DOHH2 (cell line): ENCODE measurements at regions not wholly inside any gene's neighbourhood (a gene's known extent, or its start where the extent isn't known, plus 50 kb on each side); places are given as distances from the start of the nearest gene placed in this dataset.

Source experiments
- H3F3A ChIP-seq: fragments of 200-600 bp; sonication (generic), shearing (Covaris generic); 2 replicates; pipeline ENCODE4 v1.6.0; 2016; ENCODE audit warnings: antibody characterized with exemption, mild to moderate bottlenecking; ENCODE audit not compliant: control insufficient read depth, insufficient read depth
- H3K27ac ChIP-seq: fragments of 200-600 bp; sonication (generic); 2 replicates; pipeline ENCODE4 v1.5.1; 2014; ENCODE audit warnings: low read depth, mild to moderate bottlenecking, low read length, moderate library complexity
- H3K27me3 ChIP-seq: fragments of 200-600 bp; sonication (generic); 2 replicates; pipeline ENCODE4 v1.6.1; 2014; ENCODE audit warnings: mild to moderate bottlenecking, low read length, mixed read lengths; ENCODE audit not compliant: control insufficient read depth
- H3K36me3 ChIP-seq: fragments of 200-600 bp; sonication (generic); 2 replicates; pipeline ENCODE4 v1.6.1; 2014; ENCODE audit warnings: mild to moderate bottlenecking, low read length, moderate library complexity, mixed read lengths; ENCODE audit not compliant: control insufficient read depth
- H3K4me1 ChIP-seq: fragments of 200-600 bp; sonication (generic); 2 replicates; pipeline ENCODE4 v1.6.1; 2014; ENCODE audit warnings: mild to moderate bottlenecking, low read length, mixed read lengths; ENCODE audit not compliant: control insufficient read depth
- H3K4me2 ChIP-seq: fragments of 200-600 bp; sonication (generic); 2 replicates; pipeline ENCODE4 v1.6.0; 2014; ENCODE audit warnings: mild to moderate bottlenecking, low read length, moderate library complexity
- H3K4me3 ChIP-seq: fragments of 200-600 bp; sonication (generic); 2 replicates; pipeline ENCODE4 v1.5.1; 2014; ENCODE audit warnings: mild to moderate bottlenecking, low read length, mixed read lengths
- H3K79me2 ChIP-seq: fragments of 200-600 bp; sonication (generic); 2 replicates; pipeline ENCODE4 v1.6.1; 2014; ENCODE audit warnings: mild to moderate bottlenecking, low read length, mixed read lengths; ENCODE audit not compliant: control insufficient read depth
- H3K9me2 ChIP-seq: fragments of 200-600 bp; sonication (generic); replicated peaks from 2 replicates; pipeline ENCODE4 v1.6.1; 2014; ENCODE audit warnings: mild to moderate bottlenecking, low read length, mixed read lengths; ENCODE audit not compliant: control insufficient read depth
- H3K9me3 ChIP-seq: fragments of 200-600 bp; sonication (generic); 2 replicates; pipeline ENCODE4 v1.6.1; 2014; ENCODE audit warnings: antibody characterized with exemption, low read length, mixed read lengths; ENCODE audit not compliant: control insufficient read depth, insufficient read depth
- H4K20me1 ChIP-seq: fragments of 200-600 bp; sonication (generic); 2 replicates; pipeline ENCODE4 v1.6.0; 2014; ENCODE audit warnings: low read depth, mild to moderate bottlenecking, antibody characterized with exemption, low read length, moderate library complexity; ENCODE audit not compliant: control insufficient read depth, insufficient read depth
- CTCF ChIP-seq: fragments of 200-600 bp; sonication (generic); IDR thresholded peaks from one replicate; pipeline ENCODE4 v1.5.1; 2014; ENCODE audit warnings: antibody characterized with exemption, mild to moderate bottlenecking, low read depth, low read length; ENCODE audit not compliant: poor library complexity, severe bottlenecking
- EZH2phosphoT487 ChIP-seq: fragments of 200-600 bp; sonication (generic); IDR thresholded peaks from 2 replicates; pipeline ENCODE4 v1.6.1; 2017; ENCODE audit warnings: borderline replicate concordance, mild to moderate bottlenecking, antibody characterized with exemption, low read length, moderate library complexity, mixed read lengths

DNA sequence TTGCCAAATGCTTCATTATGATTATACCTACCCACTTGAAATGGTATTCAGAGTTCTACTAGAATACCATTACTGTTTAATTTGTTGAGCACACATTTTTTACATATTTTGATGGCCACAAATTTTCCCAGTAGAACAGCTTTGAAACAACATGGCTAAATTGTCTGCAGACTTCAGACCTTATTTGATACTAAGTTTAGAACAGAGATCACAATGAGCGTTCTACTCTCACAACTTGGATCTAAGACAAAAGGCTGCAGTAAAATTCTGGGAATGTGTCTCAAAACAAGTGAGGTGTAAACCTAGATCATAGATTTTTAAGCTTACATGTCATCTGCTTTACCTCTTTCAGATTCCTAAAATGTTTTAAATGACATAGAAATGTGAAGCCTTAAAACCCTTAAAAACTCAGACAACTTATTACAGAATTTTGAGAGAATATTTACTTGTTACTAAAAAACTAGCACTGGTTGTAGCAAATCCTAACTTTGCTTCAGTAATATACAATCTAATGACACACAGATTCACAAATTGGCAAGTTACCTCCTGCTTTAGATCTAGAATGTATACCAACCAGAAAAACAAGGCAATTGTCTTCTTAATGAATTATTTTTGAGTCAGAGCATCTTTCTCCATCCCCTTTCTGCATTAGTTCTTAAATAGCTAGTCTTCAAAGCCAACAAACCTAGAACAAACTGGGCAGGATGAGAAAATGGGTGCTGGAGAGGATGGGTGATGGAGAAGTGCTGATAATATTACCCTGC, 243.3 kb downstream of the SLC7A11 start:
- H3F3A ChIP-seq: no peaks in the 10 kb centered on the region
- no peaks in the 10 kb centered on the region for H4K20me1 ChIP-seq
- H3K9me3 ChIP-seq: no peaks in the 10 kb centered on the region
- no peaks in the 10 kb centered on the region for H3K4me1 ChIP-seq
- no peak overlapping the region for H3K4me3 ChIP-seq
- no peaks in the 10 kb centered on the region for H3K36me3 ChIP-seq
- H3K27ac ChIP-seq: no peak overlapping the region
- no peaks in the 10 kb centered on the region for H3K79me2 ChIP-seq
- no peaks in the 10 kb centered on the region; the same call in 1 of the 2 replicates for H3K27me3 ChIP-seq
- H3K4me2 ChIP-seq: no peak overlapping the region
- TF ChIP-seq EZH2phosphoT487 (no peak), CTCF (no peak)
- H3K9me2 ChIP-seq: no peaks in the 10 kb centered on the region

DNA sequence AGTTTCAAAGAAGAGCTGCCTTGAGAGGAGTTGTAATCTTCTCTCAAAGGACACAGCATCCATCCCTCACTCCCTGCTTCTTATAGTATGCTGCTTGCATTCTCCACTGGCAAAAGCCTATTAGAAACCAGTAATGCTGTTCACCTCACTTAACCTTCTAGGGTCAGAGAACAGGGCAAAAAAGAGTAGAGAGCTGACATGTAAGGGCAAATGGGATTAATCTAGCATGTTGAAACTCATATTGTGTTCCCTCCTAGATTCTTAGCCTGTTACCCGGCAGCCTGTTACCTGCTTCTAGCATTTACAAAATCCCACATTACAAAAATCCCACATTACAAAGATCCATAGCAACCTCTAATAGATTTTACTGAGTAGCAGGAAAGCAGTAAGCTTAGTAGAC, 244.7 kb downstream of the SLC7A11 start:
- Histone ChIP-seq H3K36me3 (no peaks in the 10 kb centered on the region), H3F3A (no peaks in the 10 kb centered on the region), H3K4me3 (no peak overlapping the region), H3K9me2 (no peaks in the 10 kb centered on the region), H3K27ac (no peak overlapping the region), H3K27me3 (no peaks in the 10 kb centered on the region; the same call in 1 of the 2 replicates), H4K20me1 (no peaks in the 10 kb centered on the region), H3K4me1 (no peaks in the 10 kb centered on the region), H3K79me2 (no peaks in the 10 kb centered on the region), H3K4me2 (no peak overlapping the region), H3K9me3 (no peaks in the 10 kb centered on the region)
- TF ChIP-seq CTCF (no peak), EZH2phosphoT487 (no peak)

DNA sequence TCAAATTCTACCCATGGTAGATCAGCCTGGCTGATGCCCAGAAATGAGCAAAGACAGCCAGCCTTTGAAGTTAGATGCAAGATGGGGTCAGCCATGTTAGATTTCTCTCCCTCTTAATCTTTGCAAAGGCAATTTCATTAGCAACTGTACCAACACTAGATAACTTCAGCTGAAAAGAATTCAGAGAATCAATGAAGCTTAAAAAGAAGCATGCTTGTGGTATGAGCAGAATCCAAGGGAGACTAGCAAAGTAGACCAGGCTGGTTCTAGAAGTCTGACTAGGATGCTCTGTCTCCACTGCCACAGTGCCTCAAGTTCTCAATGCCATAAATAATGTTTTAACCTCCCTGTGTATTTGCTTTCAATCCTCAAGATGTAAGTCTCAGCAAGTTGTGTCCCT, 247.3 kb downstream of the SLC7A11 start:
- no peak overlapping the region for H3K27ac ChIP-seq
- no peak for TF ChIP-seq CTCF
- TF ChIP-seq EZH2phosphoT487: no peak
- no peak overlapping the region for H3K4me2 ChIP-seq
- H3K9me2 ChIP-seq: no peaks in the 10 kb centered on the region
- H3K36me3 ChIP-seq: no peaks in the 10 kb centered on the region
- H3K79me2 ChIP-seq: no peaks in the 10 kb centered on the region
- H3F3A ChIP-seq: no peaks in the 10 kb centered on the region
- no peaks in the 10 kb centered on the region for H4K20me1 ChIP-seq
- H3K9me3 ChIP-seq: no peaks in the 10 kb centered on the region
- no peak overlapping the region for H3K4me3 ChIP-seq
- H3K27me3 ChIP-seq: no peaks in the 10 kb centered on the region; the same call in 1 of the 2 replicates
- no peaks in the 10 kb centered on the region for H3K4me1 ChIP-seq
